HG02588 (cell line): ENCODE measurements at regions not wholly inside any gene's neighbourhood (a gene's known extent, or its start where the extent isn't known, plus 50 kb on each side); places are given as distances from the start of the nearest gene placed in this dataset.
"Not testable (repeated sequence)": the region's sequence is repeated elsewhere in the genome, so short reads cannot be mapped to it uniquely, and the experiment has no call there.

ENCODE experiments used
- ATAC-seq: cut with Tn5 transposase; IDR thresholded peaks from one replicate; pipeline ENCODE4 v1.9.1; 2021; ENCODE audit warnings: mild to moderate bottlenecking, moderate library complexity; ENCODE audit not compliant: unreplicated experiment

GRCh38 chr4:30538794-30539193 is 181.4 kb upstream of the PCDH7 start:
- no peak for ATAC-seq

- ATAC-seq: no peak
These were observed 177.1 kb upstream of the PCDH7 start for GRCh38 chr4:30543057-30543456.

- no peak for ATAC-seq
These were observed 167.0 kb upstream of the PCDH7 start for GRCh38 chr4:30553151-30553550.

DNA sequence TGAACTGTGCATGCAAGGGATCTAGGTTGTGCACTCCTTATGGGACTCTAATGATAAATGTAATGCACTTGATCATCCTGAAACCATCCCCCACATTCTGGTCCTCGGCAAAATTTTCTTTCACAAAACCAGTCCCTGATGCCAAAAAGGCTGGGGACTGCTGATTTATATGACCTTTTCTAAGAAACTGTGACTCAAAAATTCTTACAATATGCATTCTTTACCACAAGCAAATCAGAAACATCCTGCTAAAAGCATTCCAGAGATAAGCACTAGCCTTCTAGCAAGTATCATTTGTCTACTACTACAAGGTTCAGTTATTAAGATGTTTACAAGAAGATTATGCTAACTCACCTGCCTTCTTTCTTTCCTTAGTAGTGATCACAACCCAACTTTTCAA is 166.5 kb upstream of the PCDH7 start:
- ATAC-seq: no peak

GRCh38 chr4:30555775-30556174 is 164.4 kb upstream of the PCDH7 start:
- no peak for ATAC-seq

- no peak for ATAC-seq
These were observed 160.7 kb upstream of the PCDH7 start for GRCh38 chr4:30559481-30559880.

DNA sequence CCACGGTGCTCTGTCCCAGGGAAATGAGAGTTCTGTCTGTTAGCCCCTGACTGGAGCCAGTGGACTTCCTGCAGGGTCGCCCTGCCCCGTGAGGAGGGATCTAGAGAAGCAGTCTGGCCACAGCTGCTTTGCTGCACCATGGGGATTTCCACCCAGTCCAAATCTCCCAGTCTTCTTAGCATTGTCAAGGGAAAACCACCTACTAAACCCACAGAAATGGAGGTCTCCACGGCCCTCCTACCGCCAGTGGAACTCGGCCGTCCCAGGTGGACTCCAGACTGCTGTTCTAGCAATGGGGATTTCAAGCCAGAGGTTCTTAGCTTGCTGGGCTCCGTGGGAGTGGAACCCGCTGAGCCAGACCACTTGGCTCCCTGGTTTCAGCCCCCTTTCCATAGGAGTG is 133.3 kb upstream of the PCDH7 start:
- no peak for ATAC-seq

GRCh38 chr4:30589669-30590068 is 130.5 kb upstream of the PCDH7 start:
- ATAC-seq: not testable (repeated sequence)

GRCh38 chr4:30600246-30601017 is 119.7 kb upstream of the PCDH7 start:
- no peak for ATAC-seq

DNA sequence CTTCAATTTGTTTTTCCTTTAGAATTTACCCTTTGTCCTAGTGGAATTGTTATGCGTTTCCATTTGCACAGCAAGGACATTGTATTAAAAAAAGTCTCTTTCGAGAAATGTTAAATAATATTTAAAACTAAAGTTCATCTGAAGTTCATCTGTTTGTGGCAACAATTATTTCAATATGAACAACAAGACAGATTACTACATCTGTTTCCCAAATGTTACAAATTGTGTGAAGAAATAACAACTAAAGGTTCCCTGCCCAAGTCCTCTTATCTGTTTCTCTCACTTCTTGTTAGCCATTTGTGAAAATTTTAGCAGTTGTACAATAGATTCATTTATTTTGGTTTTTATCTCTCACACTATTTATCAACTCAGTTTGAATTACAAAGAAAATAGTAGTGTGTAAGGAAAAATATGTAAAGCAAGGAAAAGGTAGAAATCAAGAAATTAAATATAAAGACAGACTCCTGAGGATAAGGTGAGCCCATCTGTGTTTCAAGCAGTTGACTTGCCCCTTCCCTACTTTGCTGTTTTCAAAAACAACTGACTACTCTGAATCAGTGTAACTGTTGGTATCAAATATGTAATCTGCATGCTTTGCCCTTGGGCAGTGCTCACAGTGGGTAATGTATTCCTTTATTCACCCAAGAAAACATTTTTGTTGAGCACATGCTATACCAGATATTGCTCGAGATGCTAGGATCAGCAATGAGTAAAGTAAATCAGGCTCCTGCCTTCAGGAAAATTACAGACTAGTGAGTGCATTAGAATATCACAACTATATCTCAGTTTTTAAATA is 118.9 kb upstream of the PCDH7 start:
- ATAC-seq: no peak

- no peak for ATAC-seq
These were observed 114.5 kb upstream of the PCDH7 start for GRCh38 chr4:30605616-30606190.

GRCh38 chr4:30610361-30610760 is 109.8 kb upstream of the PCDH7 start:
- no peak for ATAC-seq

DNA sequence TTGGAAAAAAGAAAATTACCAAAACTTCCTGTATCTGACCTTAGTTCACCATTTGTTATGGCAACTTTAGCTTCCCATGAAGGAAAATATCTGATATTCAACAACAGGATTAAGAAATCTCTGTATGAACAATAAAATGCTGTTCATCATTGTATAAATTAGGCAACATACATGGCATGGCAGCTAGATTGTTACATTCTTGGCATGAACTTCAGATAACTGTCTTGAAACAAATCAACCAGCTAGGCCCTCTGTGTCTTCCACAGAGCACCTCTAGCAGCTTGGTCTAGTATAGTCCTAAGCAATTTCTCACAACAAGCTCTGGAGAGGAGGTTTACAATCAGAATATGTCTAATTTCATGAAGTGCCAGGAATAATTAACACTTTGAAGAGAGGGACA is 105.4 kb upstream of the PCDH7 start:
- no peak for ATAC-seq

- no peak for ATAC-seq
These were observed 103.1 kb upstream of the PCDH7 start for GRCh38 chr4:30616942-30617646.

GRCh38 chr4:30617836-30618235 is 102.3 kb upstream of the PCDH7 start:
- no peak for ATAC-seq

DNA sequence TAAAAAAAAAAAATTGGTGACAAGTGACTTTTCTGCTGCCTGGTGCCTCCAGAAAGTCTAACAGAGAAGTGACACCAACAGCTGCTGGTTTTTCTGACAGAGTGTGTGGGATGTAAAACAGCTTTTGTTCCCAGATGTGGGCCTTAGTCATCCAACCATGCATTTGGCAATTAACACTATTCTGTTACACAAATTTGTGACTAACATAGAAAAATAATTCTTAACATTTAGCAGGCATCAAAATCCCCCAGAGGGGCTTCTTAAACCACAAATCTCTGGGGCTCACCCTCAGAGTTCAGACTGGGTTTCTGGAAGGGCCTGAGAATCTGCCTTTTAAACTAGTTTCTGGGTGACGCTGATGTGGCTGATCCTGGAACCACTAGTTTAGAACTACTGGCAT is 100.5 kb upstream of the PCDH7 start:
- ATAC-seq: no peak

GRCh38 chr4:30620711-30621110 is 99.5 kb upstream of the PCDH7 start:
- ATAC-seq: no peak

DNA sequence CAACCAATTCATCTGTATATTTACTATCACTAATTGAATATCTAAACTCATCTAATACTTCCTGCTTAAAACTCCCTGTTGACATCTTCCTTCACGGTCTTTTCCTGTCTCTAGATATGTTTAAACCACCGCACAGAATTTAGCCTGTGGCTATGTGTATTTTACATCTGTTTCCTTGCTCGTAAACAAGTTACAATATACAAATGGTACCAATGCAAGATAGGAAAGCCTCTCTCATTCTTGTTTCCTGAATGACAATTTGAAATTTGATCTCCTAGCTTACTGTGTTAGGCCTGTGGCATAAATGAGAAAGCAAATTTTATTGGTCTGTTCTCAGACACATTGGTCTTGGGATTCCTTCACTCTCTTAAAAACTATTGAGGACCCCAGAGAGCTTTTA is 89.7 kb upstream of the PCDH7 start:
- no peak for ATAC-seq

- ATAC-seq: no peak
These were observed 87.4 kb upstream of the PCDH7 start for GRCh38 chr4:30632751-30633150.

DNA sequence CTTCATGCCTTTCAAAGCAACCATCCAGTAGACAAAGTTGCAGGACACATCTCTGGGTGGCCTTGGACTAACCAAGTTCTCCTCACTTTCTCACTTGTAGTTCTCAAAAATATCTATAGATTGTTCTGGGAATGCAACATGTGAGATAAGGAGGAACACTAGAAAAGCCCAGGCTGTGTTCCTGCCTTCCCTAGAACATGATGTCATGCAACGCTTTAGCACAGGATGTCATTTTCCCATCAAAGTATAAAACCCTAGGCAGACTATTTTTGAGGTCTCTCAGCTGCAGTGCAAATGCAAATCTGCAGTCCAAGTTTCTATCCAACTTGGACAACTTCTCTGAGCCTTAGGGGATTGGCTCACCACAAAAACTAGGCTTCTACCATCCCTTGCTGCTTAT is 78.8 kb upstream of the PCDH7 start:
- no peak for ATAC-seq

- no peak for ATAC-seq
These were observed 77.6 kb upstream of the PCDH7 start for GRCh38 chr4:30642567-30642966.
